ENCODE measurements at regions not wholly inside any gene's neighbourhood (a gene's known extent, or its start where the extent isn't known, plus 50 kb on each side); places are given as distances from the start of the nearest gene placed in this dataset.

DNA sequence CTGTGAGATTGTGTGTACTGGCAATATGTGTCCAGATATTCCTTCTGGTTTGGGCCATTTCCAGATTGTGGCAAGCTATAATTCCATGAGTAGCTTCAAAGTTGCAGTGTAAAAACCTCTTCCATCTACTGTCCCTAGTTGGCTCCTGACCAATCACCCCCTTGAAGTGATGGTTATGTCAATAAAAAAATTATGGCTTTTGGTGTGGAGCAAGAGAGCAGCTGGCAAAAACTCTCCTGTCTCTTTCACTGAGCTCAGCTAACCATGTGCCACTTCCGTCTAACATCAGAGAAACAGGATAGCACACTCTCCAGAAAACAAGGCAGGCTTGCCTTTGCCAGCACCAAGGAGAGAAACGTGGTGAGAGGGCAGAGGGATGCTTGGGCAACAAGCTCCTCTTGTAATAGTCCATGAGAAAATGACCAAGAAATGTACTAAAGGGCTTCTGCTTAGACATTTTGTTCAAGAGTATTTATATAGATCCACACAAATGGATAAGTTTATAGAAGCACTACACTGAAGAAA, 914.4 kb upstream of the SEMA6A start:
- Histone ChIP-seq H3K36me3 (ENCODE audit: control insufficient read depth in 1 of 2, insufficient read depth in 2 of 2, low read length in 2 of 2) (no peaks in the 10 kb centered on the region), H3K27me3 (ENCODE audit: control insufficient read depth in 1 of 2, insufficient read depth in 2 of 2, low read length in 2 of 2) (no peaks in the 10 kb centered on the region), H3K4me3 (ENCODE audit: low read depth in 1 of 2, low read length in 2 of 2) (no peak overlapping the region), H3K9me3 (ENCODE audit: control insufficient read depth in 1 of 2, low read length in 2 of 2) (no peaks in the 10 kb centered on the region), H3K9ac (ENCODE audit: low read depth in 1 of 2, low read length in 2 of 2) (no peak overlapping the region), H3K27ac (ENCODE audit: low read depth, low read length) (no peak overlapping the region), H3K4me1 (ENCODE audit: control insufficient read depth in 1 of 2, insufficient read depth in 2 of 2, low read length in 2 of 2) (no peaks in the 10 kb centered on the region)

DNA sequence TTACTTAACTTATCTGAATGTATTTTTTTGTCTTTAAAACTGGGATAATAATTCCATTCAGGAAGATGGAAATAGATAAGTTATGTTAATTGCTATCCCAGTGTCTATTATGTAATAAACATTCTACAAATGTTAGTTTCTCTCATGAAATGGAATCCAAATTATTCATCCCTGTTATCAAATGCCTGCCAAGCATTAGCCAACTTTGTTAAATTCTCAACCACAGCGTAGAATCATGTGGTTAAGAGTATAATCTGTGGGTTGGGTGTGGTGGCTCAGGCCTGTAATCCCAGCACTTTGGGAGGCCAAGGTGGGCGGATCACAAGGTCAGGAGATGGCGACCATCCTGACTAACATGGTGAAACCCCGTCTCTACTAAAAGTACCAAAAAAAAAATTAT, 912.9 kb upstream of the SEMA6A start:
- H3K27ac ChIP-seq (ENCODE audit: low read depth, low read length) = no peak overlapping the region
- no peaks in the 10 kb centered on the region for H3K9me3 ChIP-seq (ENCODE audit: control insufficient read depth in 1 of 2, low read length in 2 of 2)
- H3K36me3 ChIP-seq (ENCODE audit: control insufficient read depth in 1 of 2, insufficient read depth in 2 of 2, low read length in 2 of 2) = no peaks in the 10 kb centered on the region
- H3K27me3 ChIP-seq (ENCODE audit: control insufficient read depth in 1 of 2, insufficient read depth in 2 of 2, low read length in 2 of 2) = no peaks in the 10 kb centered on the region
- no peak overlapping the region for H3K4me3 ChIP-seq (ENCODE audit: low read depth in 1 of 2, low read length in 2 of 2)
- no peaks in the 10 kb centered on the region for H3K4me1 ChIP-seq (ENCODE audit: control insufficient read depth in 1 of 2, insufficient read depth in 2 of 2, low read length in 2 of 2)
- no peak overlapping the region for H3K9ac ChIP-seq (ENCODE audit: low read depth in 1 of 2, low read length in 2 of 2)

DNA sequence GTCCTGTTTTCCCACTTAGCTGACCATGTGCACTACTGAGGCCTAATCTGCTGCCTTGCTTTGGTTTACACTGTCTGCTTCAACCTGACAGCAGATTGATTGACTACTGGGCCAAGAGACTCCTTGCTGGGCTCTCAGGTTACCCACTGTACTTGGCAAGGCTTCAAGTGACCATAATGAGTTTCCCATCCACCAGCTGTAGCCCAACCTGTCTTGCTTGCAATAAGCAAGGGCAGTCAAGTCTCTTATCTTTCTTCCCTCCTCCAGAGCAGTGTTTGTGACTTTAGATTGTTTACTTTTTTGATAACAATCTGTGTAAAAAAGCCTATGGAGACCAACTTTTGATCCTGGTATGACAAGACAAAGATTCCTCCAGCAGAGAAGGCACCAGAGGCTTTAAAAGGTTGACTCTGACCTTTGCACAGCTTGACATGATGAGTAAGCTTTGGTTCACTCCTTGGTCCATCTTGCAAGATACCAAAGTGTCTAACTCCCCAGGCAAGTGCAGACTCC, 912.3 kb upstream of the SEMA6A start:
- Histone ChIP-seq H3K4me1 (ENCODE audit: control insufficient read depth in 1 of 2, insufficient read depth in 2 of 2, low read length in 2 of 2) (no peaks in the 10 kb centered on the region), H3K36me3 (ENCODE audit: control insufficient read depth in 1 of 2, insufficient read depth in 2 of 2, low read length in 2 of 2) (no peaks in the 10 kb centered on the region), H3K4me3 (ENCODE audit: low read depth in 1 of 2, low read length in 2 of 2) (no peak overlapping the region), H3K9ac (ENCODE audit: low read depth in 1 of 2, low read length in 2 of 2) (no peak overlapping the region), H3K9me3 (ENCODE audit: control insufficient read depth in 1 of 2, low read length in 2 of 2) (no peaks in the 10 kb centered on the region), H3K27me3 (ENCODE audit: control insufficient read depth in 1 of 2, insufficient read depth in 2 of 2, low read length in 2 of 2) (no peaks in the 10 kb centered on the region), H3K27ac (ENCODE audit: low read depth, low read length) (no peak overlapping the region)

DNA sequence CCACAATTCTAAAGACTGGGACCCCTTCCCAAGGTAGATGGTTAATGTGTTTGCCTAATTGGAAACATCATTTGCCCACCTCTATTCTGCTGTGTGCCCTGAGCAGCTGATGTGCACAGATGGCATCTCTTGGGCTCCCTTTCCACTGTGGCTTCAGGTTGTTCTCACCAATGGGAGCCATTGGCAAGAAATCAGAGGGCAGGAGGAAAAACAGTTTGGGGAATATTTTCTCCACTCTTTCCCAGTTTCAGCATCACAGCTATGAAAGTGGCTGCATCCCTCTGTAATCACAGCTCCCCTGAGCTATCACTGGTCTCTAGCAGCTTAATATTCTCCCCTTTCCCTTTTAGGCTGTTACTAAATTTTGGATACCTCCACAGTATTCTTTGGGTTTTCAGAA, 911.6 kb upstream of the SEMA6A start:
- no peak overlapping the region for H3K4me3 ChIP-seq (ENCODE audit: low read depth in 1 of 2, low read length in 2 of 2)
- H3K4me1 ChIP-seq (ENCODE audit: control insufficient read depth in 1 of 2, insufficient read depth in 2 of 2, low read length in 2 of 2) = no peaks in the 10 kb centered on the region
- H3K9ac ChIP-seq (ENCODE audit: low read depth in 1 of 2, low read length in 2 of 2) = no peak overlapping the region
- H3K9me3 ChIP-seq (ENCODE audit: control insufficient read depth in 1 of 2, low read length in 2 of 2) = no peaks in the 10 kb centered on the region
- H3K36me3 ChIP-seq (ENCODE audit: control insufficient read depth in 1 of 2, insufficient read depth in 2 of 2, low read length in 2 of 2) = no peaks in the 10 kb centered on the region
- H3K27me3 ChIP-seq (ENCODE audit: control insufficient read depth in 1 of 2, insufficient read depth in 2 of 2, low read length in 2 of 2) = no peaks in the 10 kb centered on the region
- no peak overlapping the region for H3K27ac ChIP-seq (ENCODE audit: low read depth, low read length)

DNA sequence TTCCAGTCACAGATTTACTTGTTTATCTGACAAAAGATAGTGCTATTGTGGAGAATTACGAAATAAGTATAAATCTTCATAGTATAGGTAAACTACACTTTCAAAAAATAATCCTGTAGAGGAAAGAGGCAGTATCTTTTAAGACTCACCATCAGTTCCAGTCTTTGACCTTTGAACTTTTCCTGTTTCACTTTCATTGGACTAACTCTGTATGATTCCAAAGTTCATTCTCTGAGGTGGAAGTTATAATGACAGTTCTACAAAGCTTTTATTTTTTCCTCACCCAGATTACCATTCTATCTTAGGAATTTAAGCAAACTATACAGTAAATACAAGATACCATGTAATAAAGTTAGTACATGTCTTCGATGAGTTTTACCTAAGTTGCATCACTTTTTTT, 901.3 kb upstream of the SEMA6A start:
- Histone ChIP-seq H3K9me3 (ENCODE audit: control insufficient read depth in 1 of 2, low read length in 2 of 2) (peaks cover 0 to 4% of the 10 kb centered on the region in 2 donors), H3K27me3 (ENCODE audit: control insufficient read depth in 1 of 2, insufficient read depth in 2 of 2, low read length in 2 of 2) (no peaks in the 10 kb centered on the region), H3K27ac (ENCODE audit: low read depth, low read length) (no peak overlapping the region), H3K9ac (ENCODE audit: low read depth in 1 of 2, low read length in 2 of 2) (no peak overlapping the region), H3K4me3 (ENCODE audit: low read depth in 1 of 2, low read length in 2 of 2) (no peak overlapping the region), H3K36me3 (ENCODE audit: control insufficient read depth in 1 of 2, insufficient read depth in 2 of 2, low read length in 2 of 2) (no peaks in the 10 kb centered on the region), H3K4me1 (ENCODE audit: control insufficient read depth in 1 of 2, insufficient read depth in 2 of 2, low read length in 2 of 2) (no peaks in the 10 kb centered on the region)

DNA sequence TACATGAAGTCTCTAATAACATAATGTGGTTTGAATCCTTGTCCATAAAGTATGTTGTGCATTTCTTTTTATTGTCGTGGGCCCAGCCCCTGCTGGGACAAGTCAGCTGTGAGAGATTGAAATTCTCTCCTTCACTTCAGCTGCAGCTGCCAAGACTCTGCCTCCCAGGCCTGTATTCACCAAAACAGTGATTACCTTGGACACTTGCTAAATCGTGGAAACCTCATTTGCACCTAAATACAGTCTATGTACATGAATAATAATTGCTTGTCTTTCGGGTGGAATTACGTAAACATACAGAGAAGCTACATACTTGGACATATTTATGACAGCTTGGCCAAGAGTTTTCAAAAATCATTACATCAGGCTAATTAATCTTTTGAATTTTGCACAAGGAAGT, 898.5 kb upstream of the SEMA6A start:
- Histone ChIP-seq H3K9me3 (ENCODE audit: control insufficient read depth in 1 of 2, low read length in 2 of 2) (no peaks in the 10 kb centered on the region), H3K9ac (ENCODE audit: low read depth in 1 of 2, low read length in 2 of 2) (no peak overlapping the region), H3K4me1 (ENCODE audit: control insufficient read depth in 1 of 2, insufficient read depth in 2 of 2, low read length in 2 of 2) (no peaks in the 10 kb centered on the region), H3K27ac (ENCODE audit: low read depth, low read length) (no peak overlapping the region), H3K4me3 (ENCODE audit: low read depth in 1 of 2, low read length in 2 of 2) (no peak overlapping the region), H3K27me3 (ENCODE audit: control insufficient read depth in 1 of 2, insufficient read depth in 2 of 2, low read length in 2 of 2) (no peaks in the 10 kb centered on the region), H3K36me3 (ENCODE audit: control insufficient read depth in 1 of 2, insufficient read depth in 2 of 2, low read length in 2 of 2) (no peaks in the 10 kb centered on the region)

DNA sequence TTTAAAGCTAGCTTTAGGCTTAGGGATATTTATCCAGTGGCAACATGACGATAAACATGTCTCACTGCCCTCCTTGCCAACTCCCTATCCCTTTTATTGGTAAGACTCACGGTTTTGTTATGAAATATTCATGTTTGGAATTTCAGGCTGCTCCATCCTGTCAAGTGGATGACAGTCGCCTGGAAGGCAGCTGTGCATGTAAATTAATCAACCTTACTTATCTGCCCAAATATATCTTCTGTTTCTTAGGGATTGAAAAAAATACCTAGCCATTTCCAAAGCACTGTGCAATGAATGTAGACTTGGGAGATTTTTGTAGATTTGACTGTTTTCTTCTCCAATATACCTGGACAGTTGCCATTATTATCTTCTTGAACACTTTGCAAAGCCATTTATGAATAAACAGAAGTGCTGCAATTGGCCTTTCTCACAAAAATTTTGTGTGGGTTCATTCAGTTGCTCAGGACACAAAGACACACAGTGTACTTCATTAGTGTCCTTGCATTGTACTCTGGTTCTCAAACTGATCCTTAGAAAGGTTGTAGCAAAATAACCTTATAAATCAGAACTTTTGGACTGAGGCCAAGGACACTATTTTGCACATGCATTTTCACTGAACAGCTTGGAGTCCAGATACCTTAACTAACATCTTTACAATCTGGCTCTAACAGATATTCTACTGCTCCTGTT, 889.4 kb upstream of the SEMA6A start:
- Histone ChIP-seq H3K4me3 (ENCODE audit: low read depth in 1 of 2, low read length in 2 of 2) (no peak overlapping the region), H3K9ac (ENCODE audit: low read depth in 1 of 2, low read length in 2 of 2) (no peak overlapping the region), H3K27ac (ENCODE audit: low read depth, low read length) (no peak overlapping the region), H3K36me3 (ENCODE audit: control insufficient read depth in 1 of 2, insufficient read depth in 2 of 2, low read length in 2 of 2) (no peaks in the 10 kb centered on the region), H3K4me1 (ENCODE audit: control insufficient read depth in 1 of 2, insufficient read depth in 2 of 2, low read length in 2 of 2) (no peaks in the 10 kb centered on the region), H3K9me3 (ENCODE audit: control insufficient read depth in 1 of 2, low read length in 2 of 2) (no peaks in the 10 kb centered on the region), H3K27me3 (ENCODE audit: control insufficient read depth in 1 of 2, insufficient read depth in 2 of 2, low read length in 2 of 2) (no peaks in the 10 kb centered on the region)

DNA sequence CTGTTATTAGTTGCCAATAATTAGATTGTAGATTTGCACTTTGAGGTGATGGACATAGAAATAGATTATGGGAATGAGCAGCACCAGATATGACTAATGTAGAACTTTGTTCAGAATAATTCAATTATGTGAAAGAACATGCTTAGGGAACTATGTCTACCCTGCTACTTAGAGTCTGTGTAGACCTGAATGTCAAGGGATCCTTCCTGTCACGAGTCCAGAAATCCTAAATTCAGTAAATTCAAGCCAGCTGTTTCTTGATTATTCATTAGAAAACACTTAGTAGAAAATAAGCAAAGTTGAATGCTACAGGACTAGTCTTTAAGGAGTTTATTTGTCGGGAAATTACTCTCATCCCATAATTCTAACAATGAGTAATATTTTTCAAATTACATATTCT, 887.3 kb upstream of the SEMA6A start:
- no peaks in the 10 kb centered on the region for H3K4me1 ChIP-seq (ENCODE audit: control insufficient read depth in 1 of 2, insufficient read depth in 2 of 2, low read length in 2 of 2)
- no peaks in the 10 kb centered on the region for H3K27me3 ChIP-seq (ENCODE audit: control insufficient read depth in 1 of 2, insufficient read depth in 2 of 2, low read length in 2 of 2)
- no peak overlapping the region for H3K27ac ChIP-seq (ENCODE audit: low read depth, low read length)
- H3K9me3 ChIP-seq (ENCODE audit: control insufficient read depth in 1 of 2, low read length in 2 of 2) = no peaks in the 10 kb centered on the region
- H3K9ac ChIP-seq (ENCODE audit: low read depth in 1 of 2, low read length in 2 of 2) = no peak overlapping the region
- no peak overlapping the region for H3K4me3 ChIP-seq (ENCODE audit: low read depth in 1 of 2, low read length in 2 of 2)
- H3K36me3 ChIP-seq (ENCODE audit: control insufficient read depth in 1 of 2, insufficient read depth in 2 of 2, low read length in 2 of 2) = no peaks in the 10 kb centered on the region

DNA sequence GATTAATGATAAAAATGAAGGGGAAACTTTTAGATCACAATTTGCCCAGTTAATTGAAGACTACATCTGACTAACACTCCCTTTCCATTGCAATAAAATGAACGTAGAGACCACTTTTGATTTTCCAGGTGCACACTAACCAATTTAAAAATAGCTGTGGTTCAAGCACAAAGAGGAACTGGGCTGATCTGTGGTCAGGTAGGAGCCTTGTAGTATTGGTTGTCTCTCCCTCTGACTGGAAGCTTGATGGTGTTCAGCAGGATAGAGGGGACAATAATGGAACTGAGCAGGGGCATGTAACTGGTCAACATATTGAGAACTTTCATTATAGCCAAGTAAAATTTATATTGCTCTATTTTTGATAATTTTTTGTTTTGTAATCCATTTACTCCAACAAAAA, 886.8 kb upstream of the SEMA6A start:
- no peak overlapping the region for H3K9ac ChIP-seq (ENCODE audit: low read depth in 1 of 2, low read length in 2 of 2)
- H3K9me3 ChIP-seq (ENCODE audit: control insufficient read depth in 1 of 2, low read length in 2 of 2) = no peaks in the 10 kb centered on the region
- H3K4me3 ChIP-seq (ENCODE audit: low read depth in 1 of 2, low read length in 2 of 2) = no peak overlapping the region
- H3K27ac ChIP-seq (ENCODE audit: low read depth, low read length) = no peak overlapping the region
- H3K4me1 ChIP-seq (ENCODE audit: control insufficient read depth in 1 of 2, insufficient read depth in 2 of 2, low read length in 2 of 2) = no peaks in the 10 kb centered on the region
- no peaks in the 10 kb centered on the region for H3K27me3 ChIP-seq (ENCODE audit: control insufficient read depth in 1 of 2, insufficient read depth in 2 of 2, low read length in 2 of 2)
- no peaks in the 10 kb centered on the region for H3K36me3 ChIP-seq (ENCODE audit: control insufficient read depth in 1 of 2, insufficient read depth in 2 of 2, low read length in 2 of 2)

DNA sequence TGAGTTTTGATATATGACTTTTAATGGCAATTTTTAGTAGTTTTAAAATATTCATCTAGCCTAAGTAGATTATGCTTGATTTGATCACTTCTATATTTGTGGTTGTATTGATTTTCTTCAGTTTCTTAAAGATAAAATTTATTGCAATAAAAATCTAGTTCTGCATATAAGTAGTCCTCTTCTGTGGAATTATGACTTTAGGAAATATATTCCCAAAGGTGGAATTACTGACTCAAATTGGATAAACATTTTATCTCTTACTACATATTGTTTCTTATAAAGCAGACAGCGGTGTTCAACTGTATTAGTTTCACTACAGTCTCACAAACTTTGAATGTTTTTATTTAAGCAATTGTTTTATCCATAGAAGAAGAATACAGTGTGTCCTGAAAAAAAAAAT, 883.0 kb upstream of the SEMA6A start:
- Histone ChIP-seq H3K4me3 (ENCODE audit: low read depth in 1 of 2, low read length in 2 of 2) (no peak overlapping the region), H3K36me3 (ENCODE audit: control insufficient read depth in 1 of 2, insufficient read depth in 2 of 2, low read length in 2 of 2) (no peaks in the 10 kb centered on the region), H3K9me3 (ENCODE audit: control insufficient read depth in 1 of 2, low read length in 2 of 2) (no peaks in the 10 kb centered on the region), H3K27me3 (ENCODE audit: control insufficient read depth in 1 of 2, insufficient read depth in 2 of 2, low read length in 2 of 2) (peaks cover 0 to 5% of the 10 kb centered on the region in 2 donors), H3K27ac (ENCODE audit: low read depth, low read length) (no peak overlapping the region), H3K9ac (ENCODE audit: low read depth in 1 of 2, low read length in 2 of 2) (no peak overlapping the region), H3K4me1 (ENCODE audit: control insufficient read depth in 1 of 2, insufficient read depth in 2 of 2, low read length in 2 of 2) (no peaks in the 10 kb centered on the region)
